ENCODE measurements at regions not wholly inside any gene's neighbourhood (a gene's known extent, or its start where the extent isn't known, plus 50 kb on each side); places are given as distances from the start of the nearest gene placed in this dataset.

GRCh38 chr4:3704669-3705068 lies 61.5 kb upstream of the ADRA2C start:
- DNase-seq (ENCODE audit: low spot score) = no peak

DNA sequence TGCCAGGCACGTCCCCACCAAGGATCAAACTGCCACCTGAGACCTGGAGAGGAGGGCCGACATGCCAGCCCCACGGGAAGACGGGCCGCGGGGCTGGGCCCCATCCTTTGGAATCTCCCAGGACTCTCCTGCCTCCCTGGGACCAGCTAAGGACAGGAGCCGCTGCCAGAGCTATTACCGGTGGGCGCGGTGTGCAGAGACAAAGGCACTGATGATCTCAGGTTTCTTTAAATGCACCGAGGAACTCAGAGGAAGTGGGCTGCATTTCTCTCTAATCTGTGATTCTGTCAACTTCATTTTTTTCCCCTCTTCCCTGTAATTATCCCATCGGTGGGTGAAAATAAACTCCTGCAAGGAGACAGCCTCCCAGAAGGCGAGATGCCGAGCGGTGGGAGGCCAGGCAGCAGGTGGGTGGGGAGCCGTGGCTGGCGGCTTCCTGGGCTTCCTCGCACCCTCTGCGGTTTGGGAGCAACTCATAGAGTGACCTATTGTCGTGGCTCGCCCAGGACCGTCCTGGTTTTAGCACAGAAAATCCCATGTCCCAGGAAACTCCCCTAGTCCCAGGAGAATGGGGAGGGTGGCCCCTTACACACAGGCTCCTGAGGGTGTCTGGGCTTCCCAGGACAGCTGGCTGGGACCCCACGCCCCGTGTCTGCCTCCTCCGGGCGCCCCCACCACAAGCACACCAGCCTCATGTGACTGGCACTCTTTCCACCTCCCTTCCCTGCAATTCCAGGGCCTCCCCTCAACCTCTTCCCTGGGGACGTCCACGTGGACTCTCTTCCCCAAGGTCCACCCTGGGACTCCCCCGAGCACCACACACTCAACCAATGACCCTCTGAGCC lies 62.3 kb upstream of the ADRA2C start:
- no peak for DNase-seq (ENCODE audit: low spot score)

GRCh38 chr4:3703343-3703676 lies 62.9 kb upstream of the ADRA2C start:
- DNase-seq (ENCODE audit: low spot score) = no peak

DNA sequence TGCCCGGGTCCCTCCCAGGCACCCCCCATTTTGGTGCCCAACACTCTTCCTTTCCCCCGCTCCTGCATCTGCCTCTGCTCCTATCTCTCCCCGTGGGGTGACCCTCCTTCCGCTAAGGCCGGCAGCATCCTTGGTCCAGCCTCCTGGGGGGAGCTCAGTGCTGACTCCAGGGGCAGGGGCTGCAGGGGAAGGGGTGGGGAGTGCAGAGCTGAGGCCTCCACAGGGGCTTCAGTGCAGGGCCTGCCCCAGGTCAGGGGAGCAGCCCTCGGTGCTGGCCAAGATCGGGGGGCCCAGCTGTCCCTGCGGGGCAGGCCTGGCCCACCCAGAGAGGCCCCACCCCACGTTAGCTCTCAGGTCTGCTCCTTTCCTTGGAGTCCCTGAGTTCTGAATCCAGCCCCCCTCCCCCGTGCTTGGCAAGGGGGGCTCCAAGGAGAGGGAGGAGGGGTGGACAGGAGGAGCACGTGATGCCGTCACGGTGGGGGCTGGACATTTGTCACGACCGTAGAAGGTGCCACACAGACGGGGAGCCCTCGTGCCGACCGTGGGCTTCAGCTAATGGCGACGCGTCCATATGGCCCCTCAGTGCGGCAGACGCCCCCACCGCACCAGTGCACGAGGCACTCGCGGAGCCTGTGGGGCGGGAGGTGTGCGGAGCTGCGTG lies 63.5 kb upstream of the ADRA2C start:
- no peak for DNase-seq (ENCODE audit: low spot score)

DNA sequence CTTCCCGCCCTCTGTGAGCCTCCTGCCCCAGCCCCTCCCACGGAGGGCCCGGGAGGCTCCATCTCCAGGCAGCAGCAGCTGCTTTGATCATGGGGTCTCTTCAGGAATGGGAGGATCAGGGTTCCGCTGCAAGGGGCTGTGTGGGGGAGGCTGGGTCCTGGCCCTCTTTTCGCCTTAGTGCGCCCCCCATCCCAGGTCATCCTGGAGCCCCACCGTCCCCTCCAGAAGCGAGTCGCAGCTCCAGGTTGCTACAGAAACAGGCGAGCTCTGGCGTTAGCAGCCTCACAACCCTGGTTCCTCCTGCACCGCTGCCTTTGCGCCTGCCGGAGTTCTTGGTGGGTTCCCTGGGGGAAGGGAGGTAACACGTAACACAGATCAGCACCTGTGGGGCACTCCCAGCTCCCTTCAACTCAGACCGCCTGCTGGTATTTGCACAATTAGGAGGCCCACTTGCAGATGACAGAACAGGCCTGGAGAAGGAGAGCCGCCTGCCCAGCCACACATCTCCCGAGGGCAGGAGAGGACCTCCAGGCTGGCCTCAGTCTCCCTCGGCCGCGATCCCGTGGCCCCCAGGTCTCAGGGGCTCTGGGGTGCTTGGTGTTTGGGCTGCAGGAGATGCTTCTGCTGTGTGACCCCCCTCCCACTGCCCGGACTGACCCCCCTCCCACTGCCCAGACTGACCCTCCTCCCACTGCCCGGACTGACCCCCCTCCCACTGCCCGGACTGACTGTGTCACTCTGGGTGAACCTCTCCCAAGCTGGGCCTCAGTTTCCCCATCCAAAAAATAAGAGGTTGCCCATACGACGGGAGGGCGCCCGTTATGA lies 64.2 kb upstream of the ADRA2C start:
- no peak for DNase-seq (ENCODE audit: low spot score)

GRCh38 chr4:3701271-3701734 lies 64.9 kb upstream of the ADRA2C start:
- no peak for DNase-seq (ENCODE audit: low spot score)

GRCh38 chr4:3700736-3701135 lies 65.4 kb upstream of the ADRA2C start:
- DNase-seq (ENCODE audit: low spot score) = no peak

DNA sequence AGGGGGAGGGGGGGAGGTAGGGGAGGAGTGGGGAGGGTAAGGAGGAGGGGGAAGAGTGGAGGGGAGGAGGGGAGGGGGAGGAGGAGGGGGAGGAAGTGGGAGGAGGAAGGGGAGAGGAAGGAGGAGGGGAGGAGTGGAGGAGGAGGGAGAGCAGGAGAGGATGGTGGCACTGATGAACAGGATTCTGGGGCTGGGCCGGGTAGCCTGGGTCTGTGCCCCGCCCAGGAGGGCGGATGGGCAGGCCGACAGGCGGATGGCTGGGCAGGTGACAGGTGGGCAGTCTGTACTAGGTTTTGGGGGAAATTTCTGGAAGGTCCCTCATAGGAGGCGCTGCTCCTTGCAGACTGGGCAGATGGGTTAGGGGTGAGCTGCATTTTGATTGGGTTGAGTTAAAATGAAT lies 66.0 kb upstream of the ADRA2C start:
- no peak for DNase-seq (ENCODE audit: low spot score)

- no peak for DNase-seq (ENCODE audit: low spot score)
Observed at GRCh38 chr4:3699678-3700077, 66.5 kb upstream of the ADRA2C start.

DNA sequence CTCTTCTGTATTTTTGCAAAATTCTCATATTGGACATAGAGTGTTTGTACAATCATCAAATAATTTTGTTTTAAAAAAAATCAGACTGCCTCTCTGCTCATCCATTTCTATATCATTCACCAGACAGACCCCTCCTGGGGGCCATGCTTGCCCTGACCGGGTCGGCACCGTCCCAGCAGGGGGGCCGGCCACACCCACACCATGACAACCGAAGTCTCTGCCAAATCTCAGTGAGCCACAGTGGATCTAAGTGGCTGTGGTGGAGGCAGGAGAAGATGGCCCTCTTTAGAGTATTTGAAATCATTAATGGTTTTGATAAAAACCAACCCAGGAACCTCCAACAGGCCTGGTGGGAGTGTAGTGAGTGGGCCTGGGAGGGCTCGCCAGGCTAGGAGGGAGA lies 66.9 kb upstream of the ADRA2C start:
- no peak for DNase-seq (ENCODE audit: low spot score)

- no peak for DNase-seq (ENCODE audit: low spot score)
Observed at GRCh38 chr4:3697033-3697432, 69.2 kb upstream of the ADRA2C start.

DNA sequence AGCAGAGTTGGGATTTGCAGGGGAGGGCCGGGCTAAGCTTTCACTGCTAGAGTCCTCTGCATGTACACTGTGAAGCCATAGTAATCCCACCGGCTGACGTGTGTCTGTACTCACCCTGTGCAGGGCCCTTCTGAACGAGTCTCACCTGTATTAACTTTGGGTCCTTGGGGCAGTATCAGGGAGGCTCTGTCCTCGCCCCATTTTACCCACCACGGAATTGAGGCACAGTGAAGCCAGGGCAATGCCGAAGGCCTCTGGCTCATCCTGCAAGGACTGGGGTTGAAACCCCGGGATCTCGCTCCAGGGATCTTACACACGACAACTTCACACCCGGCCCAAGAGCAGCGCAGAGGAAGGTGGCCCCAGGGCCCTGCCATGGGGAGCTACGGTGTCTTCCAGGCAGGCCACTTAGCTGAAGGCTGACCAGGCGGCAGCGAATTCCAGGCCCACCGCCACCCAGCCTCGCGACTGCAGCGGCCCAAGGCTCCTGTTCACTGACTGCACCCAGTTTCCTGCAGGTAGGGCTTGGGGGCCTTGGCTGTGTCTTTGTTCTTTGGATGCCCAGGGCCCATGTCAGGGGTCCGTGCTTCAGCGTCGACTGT lies 75.5 kb upstream of the ADRA2C start:
- no peak for DNase-seq (ENCODE audit: low spot score)

DNA sequence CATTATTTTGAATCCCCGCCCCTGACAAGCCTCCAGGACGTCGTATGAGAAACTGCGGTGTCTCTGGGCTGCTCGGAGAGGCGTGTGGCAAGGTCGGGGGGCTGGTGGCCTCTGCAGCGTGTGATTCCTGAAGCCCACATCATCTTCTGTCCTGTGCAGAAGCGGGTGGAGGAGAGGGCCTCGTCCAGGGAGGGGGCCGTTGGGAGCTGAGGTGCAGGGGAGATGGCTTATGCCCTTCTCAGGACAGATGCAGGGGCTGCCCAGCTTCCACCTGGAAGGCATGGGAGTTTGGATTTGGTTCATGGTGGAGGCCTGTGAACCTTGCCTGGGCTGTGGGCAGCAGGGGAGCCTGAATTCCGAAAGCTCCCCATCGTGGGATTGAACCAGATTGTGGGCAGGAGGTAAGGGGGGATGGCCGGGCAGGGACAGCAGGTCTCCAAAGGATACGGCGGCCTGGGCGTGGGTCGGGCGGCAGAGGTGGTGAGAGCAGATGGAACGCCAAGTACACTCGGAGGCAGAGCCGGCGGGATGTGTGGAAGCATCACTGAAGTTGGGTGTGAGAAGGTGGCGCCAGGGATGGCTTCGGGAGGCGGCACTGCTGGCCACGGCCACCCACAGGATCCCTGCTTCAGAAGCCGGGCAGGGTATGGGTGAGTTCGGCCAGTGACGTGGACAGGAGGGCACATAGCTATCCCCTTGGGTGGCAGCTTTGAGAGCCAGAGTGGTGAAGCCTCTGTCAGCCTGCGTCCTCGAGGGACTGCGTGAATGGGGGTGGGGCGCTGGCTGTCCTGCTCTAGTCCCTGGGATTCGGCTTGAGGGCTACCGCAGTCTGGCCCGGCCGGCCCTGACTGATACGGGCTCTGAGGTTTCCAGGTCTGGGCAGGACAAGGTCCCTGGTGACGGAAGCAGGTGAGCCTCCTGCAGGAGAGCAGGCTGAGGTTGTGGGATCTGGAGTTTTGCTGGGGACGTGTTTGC lies 76.3 kb upstream of the ADRA2C start:
- DNase-seq (ENCODE audit: low spot score) = no peak

DNA sequence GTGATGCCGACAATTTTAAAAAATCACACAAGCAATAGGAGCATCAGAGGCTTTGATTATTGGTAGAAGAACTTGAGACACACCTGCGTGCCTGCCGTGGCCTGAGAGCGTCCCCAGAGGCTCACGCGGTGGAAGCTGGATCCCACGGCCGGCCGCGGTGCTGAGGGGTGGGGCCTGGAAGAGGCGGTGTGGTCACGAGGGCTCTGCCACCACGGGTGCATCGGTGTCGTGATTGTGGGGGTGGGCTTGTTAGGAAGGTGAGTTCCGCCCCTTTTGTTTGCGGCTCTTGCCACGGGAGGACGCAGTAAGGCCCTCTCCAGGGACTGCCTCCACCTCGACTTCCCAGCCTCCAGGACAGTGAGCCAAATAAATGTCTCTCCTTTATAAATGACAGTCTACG lies 77.2 kb upstream of the ADRA2C start:
- DNase-seq (ENCODE audit: low spot score) = no peak

GRCh38 chr4:3688018-3688998 lies 77.9 kb upstream of the ADRA2C start:
- DNase-seq (ENCODE audit: low spot score) = peak; percentile 19

- no peak for DNase-seq (ENCODE audit: low spot score)
Observed at GRCh38 chr4:3687538-3687937, 78.6 kb upstream of the ADRA2C start.

DNA sequence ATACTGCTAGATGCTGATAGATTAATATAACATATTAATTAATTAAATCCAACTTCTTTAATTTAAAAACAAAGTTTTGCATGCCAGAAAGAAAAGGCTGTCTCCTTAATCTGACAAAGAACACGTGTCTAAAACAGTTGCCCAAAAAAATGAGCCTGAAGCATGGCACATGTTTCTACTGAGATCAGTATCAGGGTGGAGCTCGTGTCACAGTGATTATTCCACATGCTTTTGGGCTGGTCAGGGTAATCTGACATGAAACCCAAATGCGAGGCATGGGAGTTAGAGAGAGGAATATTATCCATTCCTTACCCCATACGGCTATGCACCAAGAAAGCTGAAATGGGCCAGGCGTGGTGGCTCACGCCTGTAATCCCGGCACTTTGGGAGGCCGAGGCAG lies 79.4 kb upstream of the ADRA2C start:
- no peak for DNase-seq (ENCODE audit: low spot score)

GRCh38 chr4:3685081-3685645 lies 81.0 kb upstream of the ADRA2C start:
- DNase-seq (ENCODE audit: low spot score) = no peak

- DNase-seq (ENCODE audit: low spot score) = no peak
Observed at GRCh38 chr4:3684546-3684945, 81.6 kb upstream of the ADRA2C start.

Measured in RKO (cell line).